RWPE1 (cell line): ENCODE measurements at regions not wholly inside any gene's neighbourhood (a gene's known extent, or its start where the extent isn't known, plus 50 kb on each side); places are given as distances from the start of the nearest gene placed in this dataset.

Experiments used
- CTCF ChIA-PET: fragments of 350-600 bp; sonication (Branson Sonifier 250); formaldehyde crosslinking; extraction: SDS; loops from one replicate; lab custom pipeline; 2021; lab: Yijun Ruan, JAX
- POLR2A ChIA-PET: fragments of 400-600 bp; formaldehyde crosslinking; extraction: SDS; loops from one replicate; lab custom pipeline; 2020; ENCODE audit warnings: antibody characterized with exemption; ENCODE audit not compliant: low non-redundant PET; lab: Yijun Ruan, JAX
- DNase-seq: peaks from one replicate; pipeline ENCODE4 v3.0.0; 2012; ENCODE audit warnings: low spot score
- H3K27ac ChIP-seq: fragments of 450-650 bp; 2 replicates; pipeline ENCODE4 v1.5.1; 2017
- TF ChIP-seq, protein P1 (sequence below): fragments of 450-650 bp; conservative IDR thresholded peaks from 2 replicates; pipeline ENCODE4 v1.5.1; 2017; ENCODE audit warnings: low read depth, mild to moderate bottlenecking

DNA sequence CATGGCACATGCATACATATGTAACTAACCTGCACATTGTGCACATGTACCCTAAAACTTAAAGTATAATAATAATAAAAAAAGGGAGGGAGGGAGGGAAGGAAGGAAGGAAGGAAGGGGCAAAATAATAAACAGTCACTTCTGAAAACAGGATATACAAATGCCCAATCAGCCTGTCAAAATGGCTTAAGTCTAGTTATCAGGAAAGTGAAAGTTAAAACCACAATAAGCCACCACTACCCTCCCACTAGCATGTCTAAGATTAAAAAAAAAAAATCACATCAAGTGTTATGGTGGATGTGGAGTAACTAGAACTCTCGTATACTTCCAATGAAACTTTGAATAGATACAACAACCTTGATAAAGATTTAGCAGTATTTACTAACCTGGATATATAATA, 145.6 kb upstream of the GMNC start:
- DNase-seq: no peak
- CTCF ChIA-PET: no interaction called here
- POLR2A ChIA-PET: no interaction called here
- H3K27ac ChIP-seq: no peak overlapping the region
- TF ChIP-seq, protein P1, sequence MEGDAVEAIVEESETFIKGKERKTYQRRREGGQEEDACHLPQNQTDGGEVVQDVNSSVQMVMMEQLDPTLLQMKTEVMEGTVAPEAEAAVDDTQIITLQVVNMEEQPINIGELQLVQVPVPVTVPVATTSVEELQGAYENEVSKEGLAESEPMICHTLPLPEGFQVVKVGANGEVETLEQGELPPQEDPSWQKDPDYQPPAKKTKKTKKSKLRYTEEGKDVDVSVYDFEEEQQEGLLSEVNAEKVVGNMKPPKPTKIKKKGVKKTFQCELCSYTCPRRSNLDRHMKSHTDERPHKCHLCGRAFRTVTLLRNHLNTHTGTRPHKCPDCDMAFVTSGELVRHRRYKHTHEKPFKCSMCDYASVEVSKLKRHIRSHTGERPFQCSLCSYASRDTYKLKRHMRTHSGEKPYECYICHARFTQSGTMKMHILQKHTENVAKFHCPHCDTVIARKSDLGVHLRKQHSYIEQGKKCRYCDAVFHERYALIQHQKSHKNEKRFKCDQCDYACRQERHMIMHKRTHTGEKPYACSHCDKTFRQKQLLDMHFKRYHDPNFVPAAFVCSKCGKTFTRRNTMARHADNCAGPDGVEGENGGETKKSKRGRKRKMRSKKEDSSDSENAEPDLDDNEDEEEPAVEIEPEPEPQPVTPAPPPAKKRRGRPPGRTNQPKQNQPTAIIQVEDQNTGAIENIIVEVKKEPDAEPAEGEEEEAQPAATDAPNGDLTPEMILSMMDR: no peak

DNA sequence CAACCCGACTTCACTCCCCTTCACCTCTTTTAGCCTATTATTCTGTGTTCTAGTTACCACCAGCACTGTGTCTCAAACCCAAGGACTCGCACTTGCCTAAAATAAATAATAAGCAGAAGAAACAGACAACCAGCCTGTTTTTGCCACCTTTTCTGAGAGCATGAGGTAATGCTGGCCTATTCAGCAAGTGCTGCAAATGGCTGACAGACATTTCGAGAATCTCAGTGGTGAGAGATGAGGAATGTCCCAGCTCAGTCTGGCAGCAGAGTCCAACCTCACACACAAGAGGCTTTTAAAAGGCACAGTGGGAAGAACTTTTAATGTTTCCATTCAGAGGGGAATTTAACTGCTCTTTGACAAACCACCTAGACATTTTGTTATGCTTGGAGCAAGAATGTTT, 143.3 kb upstream of the GMNC start:
- H3K27ac ChIP-seq: no peak overlapping the region
- POLR2A ChIA-PET: no interaction called here
- TF ChIP-seq, protein P1: no peak
- no peak for DNase-seq
- CTCF ChIA-PET: interaction anchor here (0.6 kb wide), 1 partner anchor 1122 kb away, joined by 3 read pairs; no protein-coding TSS in a partner anchor

DNA sequence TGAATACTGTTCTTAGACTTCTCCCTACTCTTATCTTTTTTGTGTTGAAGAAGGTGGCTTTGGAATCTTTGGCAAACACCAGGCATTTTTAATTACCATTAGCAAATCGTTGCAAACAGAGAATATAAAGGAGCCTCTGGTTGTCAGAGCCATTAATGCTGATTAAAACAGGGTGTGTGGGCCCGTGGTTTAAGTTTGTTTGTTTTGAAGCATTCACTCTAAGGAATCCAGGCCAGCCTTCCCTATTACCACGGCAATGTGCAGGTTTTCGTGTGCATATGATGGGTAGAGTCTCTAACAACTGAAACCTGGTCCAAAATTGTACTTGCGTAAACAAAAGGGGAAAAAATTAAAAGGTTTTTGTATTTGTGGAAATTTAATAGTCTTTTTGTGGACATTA, 141.2 kb upstream of the GMNC start:
- no peak for DNase-seq
- ChIA-PET CTCF (no interaction called here), POLR2A (no interaction called here)
- TF ChIP-seq, protein P1: no peak
- H3K27ac ChIP-seq: no peak overlapping the region

DNA sequence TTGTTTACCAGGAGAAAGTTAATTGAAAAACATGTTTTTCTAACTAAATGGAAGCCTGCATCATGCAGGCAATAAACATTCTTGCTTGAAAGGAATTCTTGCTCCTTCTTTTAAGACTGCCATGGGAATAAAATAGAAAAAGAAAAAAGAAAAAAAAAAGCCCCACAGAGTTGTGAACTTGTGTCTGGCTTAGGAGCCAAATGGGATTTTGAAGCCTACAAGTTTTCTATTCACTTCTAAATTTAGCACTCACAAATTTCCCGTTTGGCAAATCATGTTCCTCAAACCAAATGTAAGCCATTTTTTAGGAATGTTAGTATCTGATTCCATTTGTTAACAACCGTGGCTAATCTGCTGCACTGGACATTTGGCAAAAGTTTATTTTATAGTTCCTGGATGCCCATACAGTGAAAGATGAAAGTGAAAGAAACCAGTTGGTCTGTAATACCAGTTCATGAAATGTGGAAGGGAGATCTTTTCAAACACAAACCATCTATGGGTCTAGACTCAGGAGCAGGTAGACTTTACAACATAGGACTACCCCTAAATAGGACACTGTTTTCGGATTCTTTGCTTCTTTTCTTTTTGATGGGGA, 133.8 kb upstream of the GMNC start:
- POLR2A ChIA-PET: no interaction called here
- no peak for DNase-seq
- TF ChIP-seq, protein P1: no peak
- CTCF ChIA-PET: no interaction called here
- H3K27ac ChIP-seq: no peak overlapping the region

DNA sequence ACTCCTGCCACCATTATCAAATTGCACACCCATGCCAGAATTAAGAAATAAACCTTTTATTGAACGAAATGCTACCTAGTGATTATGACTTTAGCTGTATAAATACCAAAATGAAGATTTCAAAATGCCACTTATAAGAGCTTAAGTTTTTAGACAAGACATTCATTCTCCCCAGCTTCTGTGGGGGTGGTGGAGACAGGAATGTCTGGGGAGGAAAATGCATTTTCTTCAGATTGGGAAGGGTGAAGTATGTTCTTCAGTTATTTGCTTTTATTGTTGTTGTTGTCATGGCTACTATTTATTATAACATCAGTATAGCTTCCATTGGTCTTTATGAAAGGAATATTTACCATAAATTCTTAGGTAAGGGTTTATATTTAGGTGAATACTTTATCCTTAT, 132.7 kb upstream of the GMNC start:
- CTCF ChIA-PET: no interaction called here
- POLR2A ChIA-PET: no interaction called here
- no peak overlapping the region for H3K27ac ChIP-seq
- no peak for DNase-seq
- TF ChIP-seq, protein P1: no peak

DNA sequence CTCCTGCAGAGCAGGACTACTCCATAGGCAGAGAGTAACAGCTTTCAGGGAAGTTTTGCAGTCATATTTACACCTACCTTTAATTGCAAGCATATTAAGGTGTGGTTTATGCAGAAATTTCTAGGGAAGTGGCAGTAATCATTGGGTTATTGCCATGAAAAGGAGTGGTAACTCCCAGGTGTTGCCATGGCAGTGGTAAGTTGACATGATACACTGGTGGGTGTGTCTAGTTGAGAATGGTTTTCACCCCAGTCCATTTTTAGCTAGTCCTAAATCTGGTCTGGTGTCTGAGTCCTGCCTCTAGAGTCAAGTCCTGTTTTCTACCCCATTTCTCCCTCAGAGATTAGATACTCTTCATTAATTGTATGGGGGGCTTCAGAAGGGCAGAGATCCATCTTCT, 128.4 kb upstream of the GMNC start:
- TF ChIP-seq, protein P1: no peak
- no peak overlapping the region for H3K27ac ChIP-seq
- DNase-seq: no peak
- ChIA-PET CTCF (no interaction called here), POLR2A (no interaction called here)
